Body of pancreas (tissue), 4 donors: ENCODE measurements at regions not wholly inside any gene's neighbourhood (a gene's known extent, or its start where the extent isn't known, plus 50 kb on each side); places are given as distances from the start of the nearest gene placed in this dataset.

Experiments used
- CTCF ChIP-seq, 7 experiments: fragments of 450-650 bp in 4 of 7; fragments of 200-600 bp in 3 of 7; sonication (generic) in 3 of 7; IDR thresholded peaks; one replicate each; pipeline ENCODE4 v1.5.1; 2016 to 2019; ENCODE audit warnings: antibody characterized with exemption in 7 of 7
- POLR2A ChIP-seq, 3 donors: fragments of 450-650 bp; IDR thresholded peaks; one replicate each; pipeline ENCODE4 v1.6.1; 2016; ENCODE audit warnings: antibody characterized with exemption in 3 of 3, mild to moderate bottlenecking in 2 of 3

DNA sequence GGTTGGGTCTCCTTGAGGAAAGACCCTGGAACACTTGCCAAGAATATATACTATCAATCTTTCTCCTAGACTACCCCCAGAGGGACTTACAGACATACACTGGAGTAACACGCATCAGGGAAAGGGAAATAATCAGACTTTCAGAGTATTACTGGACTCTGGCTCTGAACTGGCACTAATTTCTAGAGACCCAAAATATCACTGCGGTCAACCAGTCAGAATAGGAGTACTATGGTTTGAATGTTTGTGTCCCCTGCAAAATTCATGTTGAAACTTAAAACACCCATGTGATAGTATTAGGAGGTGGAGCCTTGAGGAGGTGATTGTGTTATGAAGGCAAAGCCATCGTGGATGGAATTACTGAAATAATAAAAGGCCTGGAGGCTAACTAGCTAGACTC is 323.7 kb downstream of the EN1 start:
- TF ChIP-seq CTCF (IDR thresholded peaks at IDR 0.05) (no peak), POLR2A (IDR thresholded peaks at IDR 0.05) (no peak)
